Stimulated activated effector memory CD8-positive, alpha-beta T cell treated with anti-CD3 and anti-CD28 coated beads, Interleukin-12 subunit alpha, Interleukin-12 subunit beta, amount 100 ng/mL, for 72 hours (primary cell): ENCODE measurements at regions not wholly inside any gene's neighbourhood (a gene's known extent, or its start where the extent isn't known, plus 50 kb on each side); places are given as distances from the start of the nearest gene placed in this dataset.
"Not testable (repeated sequence)": the region's sequence is repeated elsewhere in the genome, so short reads cannot be mapped to it uniquely, and the experiment has no call there.

Source experiments
- ATAC-seq: fragments of 150-1000 bp; cut with Tn5 transposase; 2 replicates; pipeline ENCODE4 v1.10.0; 2021
- DNase-seq, 2 donors: peaks; one replicate each; pipeline ENCODE4 v3.0.0; 2021 to 2022; ENCODE audit warnings: low spot score in 2 of 2
- H3K27ac Mint-ChIP-seq: one replicate; pipeline ENCODE4 v1.8.0; 2022; ENCODE audit warnings: mild to moderate bottlenecking, mixed read lengths
- H3K36me3 Mint-ChIP-seq: one replicate; pipeline ENCODE4 v1.8.0; 2022; ENCODE audit warnings: mild to moderate bottlenecking, mixed read lengths
- H3K4me1 Mint-ChIP-seq: one replicate; pipeline ENCODE4 v1.8.0; 2022; ENCODE audit warnings: mixed read lengths
- H3K4me3 Mint-ChIP-seq: one replicate; pipeline ENCODE4 v1.8.0; 2022; ENCODE audit warnings: mild to moderate bottlenecking, mixed read lengths
- H3K9me3 Mint-ChIP-seq: one replicate; pipeline ENCODE4 v1.8.0; 2022; ENCODE audit warnings: mixed read lengths

GRCh38 chr10:33040436-33040835 is 82.4 kb upstream of the ITGB1 start:
- no peaks in the 10 kb centered on the region for H3K9me3 Mint-ChIP-seq
- H3K36me3 Mint-ChIP-seq, result no peaks in the 10 kb centered on the region
- H3K4me1 Mint-ChIP-seq, result no peaks in the 10 kb centered on the region
- no peak overlapping the region for H3K27ac Mint-ChIP-seq
- no peak for DNase-seq
- H3K4me3 Mint-ChIP-seq, result no peak overlapping the region
- ATAC-seq, result no peak

- H3K9me3 Mint-ChIP-seq, result no peaks in the 10 kb centered on the region
- no peaks in the 10 kb centered on the region for H3K4me1 Mint-ChIP-seq
- no peaks in the 10 kb centered on the region for H3K36me3 Mint-ChIP-seq
- H3K27ac Mint-ChIP-seq, result no peak overlapping the region
- DNase-seq (no peak), ATAC-seq (no peak)
- no peak overlapping the region for H3K4me3 Mint-ChIP-seq
Observed at GRCh38 chr10:33039181-33039580, 81.2 kb upstream of the ITGB1 start.

- no peak for ATAC-seq
- DNase-seq, result no peak
- no peaks in the 10 kb centered on the region for H3K9me3 Mint-ChIP-seq
- H3K4me1 Mint-ChIP-seq, result no peaks in the 10 kb centered on the region
- no peak overlapping the region for H3K4me3 Mint-ChIP-seq
- H3K27ac Mint-ChIP-seq, result no peak overlapping the region
- H3K36me3 Mint-ChIP-seq, result no peaks in the 10 kb centered on the region
Observed at GRCh38 chr10:33038672-33039071, 80.6 kb upstream of the ITGB1 start.

- Mint-ChIP-seq H3K4me3 (no peak overlapping the region), H3K4me1 (no peaks in the 10 kb centered on the region), H3K9me3 (no peaks in the 10 kb centered on the region), H3K36me3 (no peaks in the 10 kb centered on the region), H3K27ac (no peak overlapping the region)
- DNase-seq (no peak), ATAC-seq (no peak)
Observed at GRCh38 chr10:33037726-33038125, 79.7 kb upstream of the ITGB1 start.

- ATAC-seq, result no peak
- H3K4me1 Mint-ChIP-seq, result no peaks in the 10 kb centered on the region
Observed at GRCh38 chr10:33036670-33037069, 78.6 kb upstream of the ITGB1 start.

GRCh38 chr10:33035411-33035810 is 77.4 kb upstream of the ITGB1 start:
- no peak for DNase-seq
- H3K4me1 Mint-ChIP-seq, result no peaks in the 10 kb centered on the region
- ATAC-seq, result no peak

More at GRCh38 chr10:33036670-33037069, 78.6 kb upstream of the ITGB1 start:
- no peak overlapping the region for H3K4me3 Mint-ChIP-seq
- DNase-seq, result no peak
- H3K36me3 Mint-ChIP-seq, result no peaks in the 10 kb centered on the region
- H3K9me3 Mint-ChIP-seq, result no peaks in the 10 kb centered on the region
- no peak overlapping the region for H3K27ac Mint-ChIP-seq

GRCh38 chr10:33034931-33035330 is 76.9 kb upstream of the ITGB1 start:
- no peaks in the 10 kb centered on the region for H3K4me1 Mint-ChIP-seq
- no peak overlapping the region for H3K4me3 Mint-ChIP-seq
- DNase-seq, result no peak
- H3K36me3 Mint-ChIP-seq, result no peaks in the 10 kb centered on the region
- no peaks in the 10 kb centered on the region for H3K9me3 Mint-ChIP-seq
- H3K27ac Mint-ChIP-seq, result no peak overlapping the region
- ATAC-seq, result no peak

More at GRCh38 chr10:33035411-33035810, 77.4 kb upstream of the ITGB1 start:
- no peaks in the 10 kb centered on the region for H3K36me3 Mint-ChIP-seq
- H3K9me3 Mint-ChIP-seq, result no peaks in the 10 kb centered on the region
- no peak overlapping the region for H3K4me3 Mint-ChIP-seq
- H3K27ac Mint-ChIP-seq, result no peak overlapping the region

GRCh38 chr10:33032654-33033151 is 74.7 kb upstream of the ITGB1 start:
- peak; percentile 64 for ATAC-seq
- peaks cover 3% of the 10 kb centered on the region for H3K4me1 Mint-ChIP-seq
- H3K4me3 Mint-ChIP-seq, result no peak overlapping the region
- H3K9me3 Mint-ChIP-seq, result no peaks in the 10 kb centered on the region
- no peak overlapping the region for H3K27ac Mint-ChIP-seq
- no peaks in the 10 kb centered on the region for H3K36me3 Mint-ChIP-seq
- no peak for DNase-seq

- H3K27ac Mint-ChIP-seq, result no peak overlapping the region
- DNase-seq (no peak), ATAC-seq (no peak)
- no peaks in the 10 kb centered on the region for H3K9me3 Mint-ChIP-seq
- peaks cover 10% of the 10 kb centered on the region for H3K4me1 Mint-ChIP-seq
- H3K4me3 Mint-ChIP-seq, result no peak overlapping the region
- no peaks in the 10 kb centered on the region for H3K36me3 Mint-ChIP-seq
Observed at GRCh38 chr10:33031815-33032653, 74.0 kb upstream of the ITGB1 start.

GRCh38 chr10:33031171-33031570 is 73.1 kb upstream of the ITGB1 start:
- no peaks in the 10 kb centered on the region for H3K9me3 Mint-ChIP-seq
- no peak overlapping the region for H3K4me3 Mint-ChIP-seq
- no peak overlapping the region for H3K27ac Mint-ChIP-seq
- H3K4me1 Mint-ChIP-seq, result peaks cover 19% of the 10 kb centered on the region
- no peaks in the 10 kb centered on the region for H3K36me3 Mint-ChIP-seq
- no peak for DNase-seq
- ATAC-seq, result no peak

- H3K9me3 Mint-ChIP-seq, ATAC-seq, H3K36me3 Mint-ChIP-seq, H3K4me3 Mint-ChIP-seq, H3K27ac Mint-ChIP-seq, DNase-seq: not testable (repeated sequence)
- peaks cover 40% of the 10 kb centered on the region for H3K4me1 Mint-ChIP-seq
Observed at GRCh38 chr10:33028515-33028914, 70.5 kb upstream of the ITGB1 start.

GRCh38 chr10:33027088-33027487 is 69.1 kb upstream of the ITGB1 start:
- peaks cover 40% of the 10 kb centered on the region for H3K4me1 Mint-ChIP-seq
- H3K27ac Mint-ChIP-seq, result no peak overlapping the region
- peaks cover 3% of the 10 kb centered on the region for H3K9me3 Mint-ChIP-seq
- H3K4me3 Mint-ChIP-seq, result no peak overlapping the region
- H3K36me3 Mint-ChIP-seq, result no peaks in the 10 kb centered on the region
- ATAC-seq, result no peak
- no peak for DNase-seq

GRCh38 chr10:33026422-33026821 is 68.4 kb upstream of the ITGB1 start:
- H3K36me3 Mint-ChIP-seq, result no peaks in the 10 kb centered on the region
- DNase-seq (no peak), ATAC-seq (no peak)
- H3K4me3 Mint-ChIP-seq, result no peak overlapping the region
- H3K4me1 Mint-ChIP-seq, result peaks cover 40% of the 10 kb centered on the region
- H3K27ac Mint-ChIP-seq, result no peak overlapping the region
- peaks cover 3% of the 10 kb centered on the region for H3K9me3 Mint-ChIP-seq

- Mint-ChIP-seq H3K4me3 (no peak overlapping the region), H3K9me3 (peaks cover 3% of the 10 kb centered on the region), H3K27ac (no peak overlapping the region), H3K36me3 (no peaks in the 10 kb centered on the region), H3K4me1 (peaks cover 40% of the 10 kb centered on the region)
- DNase-seq (no peak), ATAC-seq (no peak)
Observed at GRCh38 chr10:33025910-33026309, 67.9 kb upstream of the ITGB1 start.

- peaks cover 3% of the 10 kb centered on the region for H3K9me3 Mint-ChIP-seq
- peaks cover 40% of the 10 kb centered on the region for H3K4me1 Mint-ChIP-seq
- peak; percentile 79 for ATAC-seq
- no peak overlapping the region for H3K4me3 Mint-ChIP-seq
- no peaks in the 10 kb centered on the region for H3K36me3 Mint-ChIP-seq
- no peak for DNase-seq
- H3K27ac Mint-ChIP-seq, result no peak overlapping the region
Observed at GRCh38 chr10:33025039-33025438, 67.0 kb upstream of the ITGB1 start.

- no peak for ATAC-seq
- Mint-ChIP-seq H3K4me3 (no peak overlapping the region), H3K27ac (no peak overlapping the region), H3K4me1 (peaks cover 36% of the 10 kb centered on the region), H3K9me3 (peaks cover 3% of the 10 kb centered on the region), H3K36me3 (no peaks in the 10 kb centered on the region)
- no peak for DNase-seq
Observed at GRCh38 chr10:33022691-33023090, 64.7 kb upstream of the ITGB1 start.
